ENCODE measurements at regions not wholly inside any gene's neighbourhood (a gene's known extent, or its start where the extent isn't known, plus 50 kb on each side); places are given as distances from the start of the nearest gene placed in this dataset.
"Not testable (repeated sequence)": the region's sequence is repeated elsewhere in the genome, so short reads cannot be mapped to it uniquely, and the experiment has no call there.

- Histone ChIP-seq H4K20me1 (no peaks in the 10 kb centered on the region), H3K27ac (no peak overlapping the region), H3K9ac (no peak overlapping the region), H3K4me1 (no peaks in the 10 kb centered on the region), H3K4me3 (no peak overlapping the region), H3K9me3 (no peaks in the 10 kb centered on the region), H3K4me2 (no peak overlapping the region), H3K27me3 (no peaks in the 10 kb centered on the region), H3K36me3 (no peaks in the 10 kb centered on the region)
- no peak for TF ChIP-seq Cebpa-rat (IDR thresholded peaks at IDR 0.05)
These were observed 158.9 kb upstream of the EEA1 start for GRCh38 chr12:93087840-93088610.

DNA sequence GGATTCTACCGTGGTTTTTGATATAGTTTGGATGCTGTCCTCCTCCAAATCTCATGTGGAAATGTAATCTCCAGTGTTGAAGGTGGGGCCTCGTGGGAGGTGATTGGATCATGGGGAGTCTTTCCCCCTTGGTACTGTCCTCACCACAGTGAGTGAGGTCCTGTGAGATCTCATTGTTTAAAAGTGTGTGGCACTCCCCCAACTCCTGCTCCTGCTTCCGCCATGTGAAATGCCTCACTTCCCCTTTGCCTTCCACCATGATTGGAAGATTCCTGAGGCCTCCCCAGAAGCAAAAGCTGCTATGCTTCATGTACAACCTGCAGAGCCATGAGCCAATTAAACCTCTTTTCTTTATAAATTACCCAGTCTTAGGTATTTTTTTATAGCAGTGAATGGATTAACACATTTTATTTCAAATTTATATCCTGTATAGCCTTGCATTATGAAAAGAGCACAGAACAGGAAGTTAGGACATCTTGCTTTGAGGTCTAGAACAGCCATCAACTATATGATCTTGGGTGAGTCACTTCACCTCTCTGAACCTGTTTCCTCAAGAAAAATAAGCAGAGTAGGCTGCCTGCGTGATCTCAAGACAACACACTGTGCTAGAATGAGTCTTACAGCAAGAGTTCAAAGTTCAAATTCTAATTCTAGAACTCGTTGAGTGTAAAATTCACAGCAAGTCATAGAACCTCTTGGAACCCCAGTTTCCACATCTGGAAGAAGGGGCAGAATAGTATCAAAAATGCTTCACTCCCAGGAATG is 160.9 kb upstream of the EEA1 start:
- Histone ChIP-seq H3K27me3 (no peaks in the 10 kb centered on the region), H3K4me2 (no peak overlapping the region), H4K20me1 (no peaks in the 10 kb centered on the region), H3K9me3 (no peaks in the 10 kb centered on the region), H3K4me1 (peaks cover 3% of the 10 kb centered on the region), H3K4me3 (no peak overlapping the region), H3K9ac (no peak overlapping the region), H3K27ac (no peak overlapping the region), H3K36me3 (no peaks in the 10 kb centered on the region)
- TF ChIP-seq Cebpa-rat (IDR thresholded peaks at IDR 0.05), result no peak

GRCh38 chr12:93090731-93091172 is 161.7 kb upstream of the EEA1 start:
- H3K27ac ChIP-seq, result no peak overlapping the region
- no peak overlapping the region for H3K9ac ChIP-seq
- no peaks in the 10 kb centered on the region for H4K20me1 ChIP-seq
- H3K4me2 ChIP-seq, result no peak overlapping the region
- no peak overlapping the region for H3K4me3 ChIP-seq
- TF ChIP-seq Cebpa-rat (IDR thresholded peaks at IDR 0.05), result no peak
- no peaks in the 10 kb centered on the region for H3K36me3 ChIP-seq
- H3K9me3 ChIP-seq, result no peaks in the 10 kb centered on the region
- no peaks in the 10 kb centered on the region for H3K27me3 ChIP-seq
- H3K4me1 ChIP-seq, result peaks cover 10% of the 10 kb centered on the region

GRCh38 chr12:93091886-93092648 is 163.0 kb upstream of the EEA1 start:
- Histone ChIP-seq H3K4me2 (no peak overlapping the region), H3K9ac (no peak overlapping the region)
- no peak for TF ChIP-seq Cebpa-rat (IDR thresholded peaks at IDR 0.05)

DNA sequence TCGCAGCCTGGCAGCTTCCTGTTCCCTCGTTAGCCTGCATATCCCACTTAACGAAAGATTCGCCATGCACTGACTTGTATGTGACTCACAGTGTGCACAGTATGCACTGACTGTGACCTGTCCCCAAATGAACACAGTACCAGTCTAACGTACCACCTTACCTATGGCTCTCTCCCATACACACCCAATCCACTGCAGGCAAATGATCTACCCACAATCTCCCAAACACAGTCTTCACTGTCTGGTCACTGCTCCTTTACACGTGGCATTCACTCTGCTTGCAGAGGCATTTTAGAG is 163.5 kb upstream of the EEA1 start:
- no peaks in the 10 kb centered on the region for H3K27me3 ChIP-seq
- no peak overlapping the region for H3K27ac ChIP-seq
- H4K20me1 ChIP-seq, result no peaks in the 10 kb centered on the region
- no peak overlapping the region for H3K9ac ChIP-seq
- no peak overlapping the region for H3K4me2 ChIP-seq
- H3K36me3 ChIP-seq, result no peaks in the 10 kb centered on the region
- TF ChIP-seq Cebpa-rat (IDR thresholded peaks at IDR 0.05), result no peak
- no peak overlapping the region for H3K4me3 ChIP-seq
- peaks cover 13% of the 10 kb centered on the region for H3K4me1 ChIP-seq
- H3K9me3 ChIP-seq, result no peaks in the 10 kb centered on the region

More at GRCh38 chr12:93091886-93092648, 163.0 kb upstream of the EEA1 start:
- Histone ChIP-seq H4K20me1 (no peaks in the 10 kb centered on the region), H3K9me3 (no peaks in the 10 kb centered on the region), H3K27me3 (no peaks in the 10 kb centered on the region), H3K36me3 (no peaks in the 10 kb centered on the region), H3K4me1 (peaks cover 13% of the 10 kb centered on the region), H3K27ac (no peak overlapping the region), H3K4me3 (no peak overlapping the region)

DNA sequence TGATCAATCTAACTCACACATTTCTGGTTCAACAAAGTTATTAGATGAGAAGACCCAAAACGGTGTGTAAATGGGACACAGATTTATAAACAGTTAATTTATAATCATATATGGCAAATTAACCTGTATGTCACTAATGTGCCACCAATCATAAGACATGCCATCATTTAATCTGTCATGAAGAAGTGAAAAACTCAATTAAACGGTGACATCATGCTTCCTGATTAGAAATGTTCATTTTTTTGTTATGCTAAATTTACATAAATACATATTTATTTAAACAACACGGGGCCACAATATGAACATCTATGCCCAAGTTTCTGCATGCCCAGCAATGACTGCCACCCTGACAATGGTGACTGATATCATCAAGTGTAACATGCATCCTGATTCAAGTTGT is 164.1 kb upstream of the EEA1 start:
- no peak for TF ChIP-seq Cebpa-rat (IDR thresholded peaks at IDR 0.05)
- no peak overlapping the region for H3K27ac ChIP-seq
- H3K27me3 ChIP-seq, result no peaks in the 10 kb centered on the region
- H3K36me3 ChIP-seq, result no peaks in the 10 kb centered on the region
- no peak overlapping the region for H3K4me3 ChIP-seq
- no peak overlapping the region for H3K4me2 ChIP-seq
- H4K20me1 ChIP-seq, result no peaks in the 10 kb centered on the region
- no peaks in the 10 kb centered on the region for H3K9me3 ChIP-seq
- no peak overlapping the region for H3K9ac ChIP-seq
- peaks cover 13% of the 10 kb centered on the region for H3K4me1 ChIP-seq

DNA sequence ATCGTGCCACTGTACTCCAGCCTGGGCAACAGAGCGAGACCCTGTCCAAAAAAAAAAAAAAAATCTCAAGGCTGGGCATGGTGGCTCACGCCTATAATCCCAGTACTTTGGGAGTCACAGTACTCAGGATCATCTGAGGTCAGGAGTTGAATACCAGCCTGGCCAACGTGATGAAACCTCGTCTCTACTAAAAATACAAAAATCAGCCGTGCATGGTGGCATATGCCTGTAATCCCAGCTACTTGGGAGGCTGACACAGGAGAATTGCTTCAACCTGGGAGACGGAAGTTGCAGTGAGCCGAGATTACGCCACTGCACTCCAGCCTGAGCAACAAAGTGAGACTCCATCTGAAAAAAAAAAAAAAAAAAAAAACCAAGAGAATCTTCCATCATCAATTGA is 165.1 kb upstream of the EEA1 start:
- not testable (repeated sequence) for H3K9me3 ChIP-seq, H3K36me3 ChIP-seq, H3K4me2 ChIP-seq, H3K27me3 ChIP-seq, H3K9ac ChIP-seq, H3K4me3 ChIP-seq, H3K27ac ChIP-seq, H4K20me1 ChIP-seq
- peaks cover 13% of the 10 kb centered on the region for H3K4me1 ChIP-seq

DNA sequence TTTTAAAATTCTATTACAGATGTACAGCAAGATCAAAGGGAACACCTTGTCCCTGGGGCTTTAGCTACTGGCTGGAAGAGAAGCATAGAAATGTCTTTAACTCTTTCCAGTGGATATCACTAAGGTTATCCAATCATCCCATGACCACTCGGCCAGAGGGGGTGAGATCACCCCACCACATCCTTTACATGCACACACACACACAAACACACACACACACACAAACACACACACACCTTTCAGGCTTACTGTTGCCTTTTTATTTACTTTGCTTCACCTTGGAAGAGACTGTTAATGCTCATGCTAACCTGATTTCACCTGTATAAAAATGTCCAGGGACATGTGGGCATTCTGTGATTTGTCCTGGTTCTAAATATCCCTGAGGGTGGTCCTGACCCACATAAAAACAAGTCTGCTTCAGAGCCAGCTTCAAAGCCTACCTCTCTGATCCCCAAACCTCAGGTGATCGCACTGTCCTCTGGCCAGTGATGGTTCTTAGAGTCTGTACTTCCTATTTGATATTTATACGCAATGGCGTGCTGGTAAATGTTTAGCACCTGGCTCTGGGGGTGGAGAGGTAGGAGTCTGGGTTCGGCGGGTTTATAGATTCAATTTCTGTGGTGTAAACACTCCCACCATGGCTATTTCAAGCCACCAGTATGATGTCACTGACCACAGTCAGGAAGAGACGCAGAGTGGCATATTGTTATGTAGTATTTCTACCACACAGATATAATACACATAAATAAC is 166.1 kb upstream of the EEA1 start:
- no peak overlapping the region for H3K4me3 ChIP-seq
- H3K9ac ChIP-seq, result no peak overlapping the region
- H3K36me3 ChIP-seq, result no peaks in the 10 kb centered on the region
- H3K27ac ChIP-seq, result no peak overlapping the region
- H4K20me1 ChIP-seq, result no peaks in the 10 kb centered on the region
- H3K9me3 ChIP-seq, result no peaks in the 10 kb centered on the region
- peak overlapping the region; percentile 52 for H3K4me2 ChIP-seq
- peaks cover 13% of the 10 kb centered on the region for H3K4me1 ChIP-seq
- no peaks in the 10 kb centered on the region for H3K27me3 ChIP-seq
- TF ChIP-seq Cebpa-rat (IDR thresholded peaks at IDR 0.05), result no peak

DNA sequence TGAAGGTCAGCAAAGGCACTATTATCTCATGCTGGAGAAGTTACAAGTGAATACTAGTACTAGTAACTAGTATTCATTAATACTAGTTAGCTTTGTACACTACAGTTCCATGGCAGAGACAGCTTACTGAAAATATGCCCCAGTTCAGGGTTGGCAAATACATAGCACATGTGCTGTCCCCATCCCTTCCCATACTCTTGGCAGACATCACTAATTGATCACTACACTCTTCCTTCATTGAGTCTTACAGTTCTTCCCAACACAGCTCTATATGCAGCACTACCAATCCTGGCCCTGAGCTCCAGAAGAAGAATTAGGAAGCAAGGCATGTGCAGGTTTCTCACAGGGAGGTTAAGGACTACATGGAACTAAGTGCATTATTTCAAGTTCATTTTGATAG is 168.3 kb upstream of the EEA1 start:
- H4K20me1 ChIP-seq, result no peaks in the 10 kb centered on the region
- no peak for TF ChIP-seq Cebpa-rat (IDR thresholded peaks at IDR 0.05)
- peaks cover 13% of the 10 kb centered on the region for H3K4me1 ChIP-seq
- no peaks in the 10 kb centered on the region for H3K9me3 ChIP-seq
- H3K27ac ChIP-seq, result no peak overlapping the region
- H3K27me3 ChIP-seq, result no peaks in the 10 kb centered on the region
- no peaks in the 10 kb centered on the region for H3K36me3 ChIP-seq
- H3K4me3 ChIP-seq, result no peak overlapping the region
- H3K9ac ChIP-seq, result no peak overlapping the region
- H3K4me2 ChIP-seq, result no peak overlapping the region

Data from BLaER1 (cell line).